ENCODE measurements at regions not wholly inside any gene's neighbourhood (a gene's known extent, or its start where the extent isn't known, plus 50 kb on each side); places are given as distances from the start of the nearest gene placed in this dataset.
"Not testable (repeated sequence)": the region's sequence is repeated elsewhere in the genome, so short reads cannot be mapped to it uniquely, and the experiment has no call there.

- not testable (repeated sequence) for DNase-seq
Measured at GRCh38 chr3:104445252-104445919, 921.3 kb upstream of the ALCAM start.

DNA sequence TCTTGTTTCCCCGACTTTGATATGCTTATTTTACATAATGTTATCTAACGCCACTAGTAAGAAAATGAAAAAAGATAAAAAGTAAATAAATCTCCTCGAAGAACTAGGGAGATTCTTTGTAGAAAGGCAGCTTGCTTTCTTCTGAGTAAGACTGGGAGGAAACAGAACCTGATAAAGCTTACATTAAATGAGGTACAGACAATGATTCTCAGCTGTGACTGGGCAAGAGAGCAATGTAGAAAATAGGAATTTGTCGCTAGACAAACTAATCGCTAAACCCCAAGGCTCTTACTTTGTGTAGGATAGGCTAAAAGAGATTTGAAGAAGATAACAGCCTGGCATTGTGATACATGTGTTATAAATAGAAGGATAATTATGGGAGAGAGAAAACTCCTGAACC, 919.0 kb upstream of the ALCAM start:
- no peak for DNase-seq

GRCh38 chr3:104452697-104453096, 914.0 kb upstream of the ALCAM start:
- no peak for DNase-seq

DNA sequence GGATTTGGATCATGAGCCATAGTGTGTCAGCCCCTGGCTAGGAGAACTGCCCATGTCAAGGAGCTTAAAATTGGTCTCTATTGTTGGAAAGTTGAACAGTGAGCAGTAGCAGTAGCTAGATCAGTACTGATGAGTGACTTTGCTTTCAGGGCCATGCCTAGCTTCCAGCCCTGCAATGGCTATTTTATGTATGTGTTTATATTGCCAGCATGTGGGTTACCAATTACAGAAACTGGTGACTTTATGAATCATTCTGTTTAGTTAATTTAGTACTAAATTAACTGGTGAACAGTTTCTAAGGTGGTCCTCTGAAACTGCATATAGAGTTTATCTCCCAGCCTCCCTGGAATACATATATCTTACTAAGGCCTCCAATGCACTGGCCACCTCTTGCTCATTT, 908.1 kb upstream of the ALCAM start:
- DNase-seq, result no peak

DNA sequence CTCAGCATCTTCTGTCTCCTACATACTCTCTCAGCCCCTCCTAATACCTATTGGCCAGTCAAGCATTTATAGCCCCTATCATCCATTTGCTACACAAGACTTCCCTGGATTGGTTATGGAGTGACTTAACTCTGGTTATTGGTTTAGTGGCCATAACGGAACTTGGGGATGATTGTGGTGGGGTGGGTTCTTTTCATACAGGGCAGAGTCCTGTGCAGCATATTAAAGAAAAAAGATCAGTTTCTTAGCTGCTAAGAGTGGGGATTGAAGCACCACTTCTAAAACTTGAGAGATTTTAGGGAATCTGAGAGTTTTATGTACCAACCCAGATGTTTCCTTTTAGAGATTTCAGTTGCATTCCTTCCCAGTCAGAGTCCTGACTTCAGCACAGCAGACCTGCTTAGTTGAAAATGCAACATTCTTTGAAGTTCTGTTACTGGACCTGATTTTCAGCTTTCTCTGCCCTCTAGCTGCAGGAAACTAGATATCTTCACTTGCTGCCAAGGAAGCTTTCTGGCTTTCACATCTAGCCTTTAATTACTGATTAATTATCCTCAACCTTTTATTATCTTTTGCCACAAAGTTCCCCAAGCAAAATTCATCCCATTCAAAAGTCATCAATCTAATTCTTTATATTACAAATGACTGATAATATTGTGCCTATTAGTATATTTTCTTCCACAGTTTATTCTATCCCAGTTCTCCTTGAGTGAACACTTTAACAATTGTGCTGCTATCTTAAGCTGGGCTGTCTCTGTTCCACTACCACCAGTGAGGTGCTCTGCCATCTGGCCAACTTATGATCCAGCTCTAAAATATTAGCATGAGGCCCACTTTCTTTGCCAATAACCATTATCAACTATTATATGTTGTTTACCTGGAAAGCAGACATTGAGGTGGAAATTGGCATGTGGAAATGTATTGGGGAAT, 906.0 kb upstream of the ALCAM start:
- no peak for DNase-seq

DNA sequence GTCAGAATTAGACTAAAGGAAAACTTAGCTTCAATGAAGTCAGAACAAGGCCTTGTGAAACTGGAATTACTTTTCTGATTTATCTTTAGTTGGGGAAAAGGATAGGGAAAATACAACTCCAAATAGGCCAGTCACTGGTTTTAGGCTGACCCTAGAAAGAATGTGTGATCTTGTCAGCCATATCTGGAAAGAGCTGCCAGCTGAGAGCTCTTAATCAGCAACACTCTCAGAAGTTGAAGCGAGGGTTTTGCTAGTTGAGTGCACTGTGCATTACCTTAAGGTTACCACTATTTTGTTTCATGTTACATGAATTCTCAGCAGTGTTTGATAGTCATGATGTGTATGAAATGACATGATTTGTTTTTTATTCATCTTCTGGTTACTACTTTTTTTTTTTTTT, 905.3 kb upstream of the ALCAM start:
- no peak for DNase-seq

- no peak for DNase-seq
Measured at GRCh38 chr3:104472221-104472620, 894.5 kb upstream of the ALCAM start.

DNA sequence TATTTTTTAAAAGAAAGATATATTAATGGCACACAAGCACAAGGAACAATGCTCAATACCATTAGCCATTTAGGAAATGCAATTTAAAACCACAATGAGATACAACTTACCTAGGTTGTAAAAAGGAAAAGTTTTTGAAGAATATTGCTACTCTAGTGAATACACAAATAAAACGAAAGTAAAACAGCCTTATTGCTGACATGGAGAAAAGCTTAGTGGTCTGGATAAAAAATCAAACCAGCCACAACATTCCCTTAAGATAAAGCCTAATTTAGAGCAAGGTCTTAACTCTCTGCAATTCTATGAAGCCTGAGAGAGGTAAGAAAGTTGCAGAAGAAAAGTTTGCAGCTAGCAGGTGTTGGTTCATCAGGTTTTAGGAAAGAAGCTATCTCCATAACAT, 892.7 kb upstream of the ALCAM start:
- DNase-seq, result no peak

GRCh38 chr3:104503022-104503421, 863.7 kb upstream of the ALCAM start:
- DNase-seq, result no peak

- DNase-seq, result no peak
Measured at GRCh38 chr3:104510131-104510849, 856.4 kb upstream of the ALCAM start.

DNA sequence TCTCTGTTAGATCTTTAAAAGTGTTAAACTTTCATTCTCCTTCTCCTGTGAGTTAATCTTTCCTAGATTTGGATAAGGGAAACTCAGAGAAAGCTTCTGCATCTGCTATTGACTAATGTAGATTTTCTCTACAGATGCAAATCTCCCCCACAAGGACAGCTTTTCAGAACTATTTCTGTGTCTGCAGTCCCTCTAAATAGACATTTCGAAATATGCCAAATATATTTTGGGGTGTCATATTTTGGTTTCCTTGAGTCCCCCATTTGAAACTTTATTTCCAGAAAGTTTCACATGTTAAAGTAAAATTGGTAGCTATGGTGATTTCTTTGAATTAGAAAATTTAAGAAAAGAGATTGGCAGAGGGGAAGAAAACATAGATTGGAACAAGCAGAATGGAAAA, 852.3 kb upstream of the ALCAM start:
- no peak for DNase-seq

DNA sequence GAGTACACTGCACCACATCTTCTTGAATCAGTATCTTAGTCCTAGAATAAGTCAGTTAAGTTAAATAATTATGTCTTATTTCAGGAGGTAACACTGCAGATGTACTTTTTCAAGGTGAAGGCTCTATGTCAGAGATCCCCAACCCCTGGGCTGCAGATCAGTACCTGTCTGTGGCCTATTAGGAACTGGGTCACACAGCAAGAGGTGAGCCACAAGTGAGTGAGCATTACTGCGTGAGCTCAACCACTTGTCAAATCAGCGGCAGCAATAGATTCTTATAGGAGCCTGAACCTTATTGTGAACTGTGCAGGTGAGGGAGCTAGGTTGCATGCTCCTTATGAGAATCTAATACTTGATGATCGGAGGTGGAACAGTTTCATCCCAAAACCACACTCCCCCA, 851.9 kb upstream of the ALCAM start:
- no peak for DNase-seq

GRCh38 chr3:104519068-104519467, 847.6 kb upstream of the ALCAM start:
- DNase-seq, result no peak

DNA sequence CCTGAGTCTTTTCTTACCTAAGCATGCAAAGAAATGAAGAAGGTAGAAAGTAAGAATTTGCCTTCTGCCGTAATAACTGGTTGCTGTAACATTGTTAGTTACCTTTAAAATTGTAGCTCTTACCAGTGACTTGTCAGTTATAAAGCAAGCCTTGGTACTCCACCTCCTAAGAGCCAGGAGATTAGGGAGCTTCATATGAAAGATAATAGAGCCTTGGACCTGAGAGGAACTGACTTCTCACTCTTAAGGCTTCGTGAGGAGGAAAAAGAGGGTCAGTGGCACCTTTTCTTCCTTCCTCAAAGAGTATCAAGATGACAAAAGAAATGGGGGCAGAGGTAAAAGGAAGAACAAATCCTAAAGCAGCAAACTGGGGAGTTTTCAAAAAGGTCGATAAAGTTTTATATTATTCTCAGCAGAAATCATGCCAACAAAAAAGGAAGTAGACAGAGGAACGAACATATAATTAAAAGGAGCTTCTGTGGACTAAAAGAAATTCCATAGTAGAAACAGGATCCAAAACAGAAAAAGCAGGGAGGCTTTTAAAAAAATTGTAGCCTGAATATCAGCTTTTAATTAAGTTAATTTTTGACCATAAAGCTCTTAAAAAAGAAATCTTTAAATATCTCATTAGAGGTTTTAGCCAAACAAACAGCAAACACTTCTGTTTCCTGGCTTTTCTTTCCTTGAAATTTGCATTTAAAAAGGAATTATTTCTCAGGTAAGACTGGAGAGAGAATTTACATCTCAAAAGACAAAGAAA, 847.1 kb upstream of the ALCAM start:
- no peak for DNase-seq

DNA sequence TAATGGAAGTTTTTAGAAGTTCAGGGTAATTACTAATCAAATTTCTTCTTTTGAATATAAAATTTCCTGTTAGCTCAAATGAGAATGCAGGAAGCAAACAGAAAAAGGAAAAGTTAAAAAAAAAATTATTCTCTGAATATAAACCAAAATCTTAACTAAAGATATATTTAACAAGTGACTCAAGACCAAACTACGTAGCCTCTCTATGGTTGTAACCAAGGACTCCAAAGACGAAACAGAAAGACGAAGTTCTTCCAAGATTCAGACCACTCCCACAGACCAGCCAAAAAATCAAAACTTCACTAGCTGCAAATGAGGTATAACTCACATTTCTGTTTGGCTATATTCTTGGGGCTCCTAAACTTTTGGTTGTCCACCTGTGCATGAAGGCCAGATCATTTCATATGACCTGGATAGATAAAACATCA, 846.5 kb upstream of the ALCAM start:
- no peak for DNase-seq

GRCh38 chr3:104521606-104522336, 844.9 kb upstream of the ALCAM start:
- DNase-seq, result no peak

- no peak for DNase-seq
Measured at GRCh38 chr3:104523136-104523535, 843.6 kb upstream of the ALCAM start.

- no peak for DNase-seq
Measured at GRCh38 chr3:104526901-104527401, 839.8 kb upstream of the ALCAM start.

DNA sequence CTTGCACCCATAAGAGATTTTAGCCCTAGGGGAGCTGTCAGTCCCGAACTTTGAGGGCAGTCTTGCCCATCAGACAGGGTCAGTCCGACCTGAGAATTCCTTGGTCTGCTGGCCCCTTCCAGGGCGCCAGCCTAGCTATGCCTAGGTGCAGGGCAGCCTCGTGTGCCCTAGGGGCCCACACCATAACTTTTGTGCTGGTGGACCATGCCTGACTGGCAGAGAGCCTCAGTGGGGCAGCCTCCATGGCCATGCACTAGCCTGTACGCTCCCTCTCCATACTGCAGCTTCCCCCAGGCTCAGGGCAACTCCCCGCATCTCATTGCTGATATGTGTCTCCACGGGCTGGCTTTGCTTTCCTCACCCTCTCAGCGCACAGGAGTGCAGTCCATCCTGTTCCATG, 835.8 kb upstream of the ALCAM start:
- DNase-seq, result no peak

- DNase-seq, result no peak
Measured at GRCh38 chr3:104536715-104537114, 830.0 kb upstream of the ALCAM start.

- no peak for DNase-seq
Measured at GRCh38 chr3:104537323-104537722, 829.4 kb upstream of the ALCAM start.

GRCh38 chr3:104546301-104546700, 820.4 kb upstream of the ALCAM start:
- no peak for DNase-seq

Data from hematopoietic multipotent progenitor cell treated with erythropoietin and hydrocortisone succinate and interleukin-3 and kit ligand, for 8 days (in vitro differentiated cells).